Ovary (tissue), 7 donors: ENCODE measurements at regions not wholly inside any gene's neighbourhood (a gene's known extent, or its start where the extent isn't known, plus 50 kb on each side); places are given as distances from the start of the nearest gene placed in this dataset.

Source experiments
- DNase-seq, 5 donors: peaks; one replicate each; pipeline ENCODE4 v3.0.0-alpha.2; 2019 to 2020
- H3K27ac ChIP-seq, 2 donors: fragments of 200-600 bp; one replicate each; pipeline versions ENCODE4 v1.5.1 to v1.8.0; 2019 to 2022
- H3K27me3 ChIP-seq: fragments of 200-600 bp; one replicate; pipeline ENCODE4 v1.8.0; 2022
- H3K36me3 ChIP-seq: fragments of 200-600 bp; sonication (generic); one replicate; pipeline ENCODE4 v1.5.1; 2019
- H3K4me1 ChIP-seq: one replicate; pipeline ENCODE4 v1.8.1; 2013; ENCODE audit warnings: mild to moderate bottlenecking, moderate library complexity; ENCODE audit not compliant: insufficient read depth
- H3K4me3 ChIP-seq: fragments of 200-600 bp; sonication (generic); one replicate; pipeline ENCODE4 v1.5.1; 2017
- H3K9me3 ChIP-seq, 2 donors: fragments of 200-600 bp in 1 of 2; sonication (generic) in 1 of 2; one replicate each; pipeline versions ENCODE4 v1.5.1 to v1.8.1; 2013 to 2019; ENCODE audit warnings: mild to moderate bottlenecking in 1 of 2, moderate library complexity in 1 of 2
- EP300 ChIP-seq: sonication (generic); formaldehyde crosslinking; IDR thresholded peaks from one replicate; pipeline ENCODE4 v1.6.1; 2017; ENCODE audit warnings: antibody characterized with exemption
- POLR2A ChIP-seq: fragments of 450-650 bp; IDR thresholded peaks from one replicate; pipeline ENCODE4 v1.6.1; 2017; ENCODE audit warnings: antibody characterized with exemption, mild to moderate bottlenecking, moderate library complexity
- WGBS, 3 donors: extraction: QIAGEN DNeasy Blood & Tissue Kit in 1 of 3; methylation state at CpG; one replicate each; pipeline versions ENCODE4 v1.1.5 to v1.1.7; 2013 to 2017; 5-methylcytosine and 5-hydroxymethylcytosine counted together
- intact Hi-C, 4 donors: fragments of 100-400 bp; cut with DNase I; formaldehyde crosslinking; loops; one replicate each; pipeline versions ENCODE4 v1.11.0 to v1.15.1; 2022 to 2023
- TF ChIP-seq, protein P1 (sequence below), 3 donors: fragments of 450-650 bp in 2 of 3; fragments of 200-600 bp in 1 of 3; IDR thresholded peaks; one replicate each; pipeline versions ENCODE4 v1.5.1 to v1.8.0; 2016 to 2022; ENCODE audit warnings: antibody characterized with exemption in 3 of 3, mild to moderate bottlenecking in 1 of 3
- donor health status: DM: no; HTN: no; CAD: no; lungs with moderate emphysema.
- donor health status: DM: no; HTN: no; CAD: no.
- donor health status: Bipolar disorder and iron deficiency.
- donor health status: DM: no; HTN: no; CAD: no.
- donor health status: DM: yes; HTN: yes; CAD: no.

GRCh38 chr18:78416853-78417252, 562.8 kb upstream of the SALL3 start:
- intact Hi-C loops = no loop called here
- Histone ChIP-seq H3K27me3 (no peaks in the 10 kb centered on the region), H3K4me1 (no peaks in the 10 kb centered on the region), H3K9me3 (no peaks in the 10 kb centered on the region), H3K4me3 (no peak overlapping the region), H3K27ac (no peak overlapping the region), H3K36me3 (no peaks in the 10 kb centered on the region)
- no peak for DNase-seq
- TF ChIP-seq, protein P1, sequence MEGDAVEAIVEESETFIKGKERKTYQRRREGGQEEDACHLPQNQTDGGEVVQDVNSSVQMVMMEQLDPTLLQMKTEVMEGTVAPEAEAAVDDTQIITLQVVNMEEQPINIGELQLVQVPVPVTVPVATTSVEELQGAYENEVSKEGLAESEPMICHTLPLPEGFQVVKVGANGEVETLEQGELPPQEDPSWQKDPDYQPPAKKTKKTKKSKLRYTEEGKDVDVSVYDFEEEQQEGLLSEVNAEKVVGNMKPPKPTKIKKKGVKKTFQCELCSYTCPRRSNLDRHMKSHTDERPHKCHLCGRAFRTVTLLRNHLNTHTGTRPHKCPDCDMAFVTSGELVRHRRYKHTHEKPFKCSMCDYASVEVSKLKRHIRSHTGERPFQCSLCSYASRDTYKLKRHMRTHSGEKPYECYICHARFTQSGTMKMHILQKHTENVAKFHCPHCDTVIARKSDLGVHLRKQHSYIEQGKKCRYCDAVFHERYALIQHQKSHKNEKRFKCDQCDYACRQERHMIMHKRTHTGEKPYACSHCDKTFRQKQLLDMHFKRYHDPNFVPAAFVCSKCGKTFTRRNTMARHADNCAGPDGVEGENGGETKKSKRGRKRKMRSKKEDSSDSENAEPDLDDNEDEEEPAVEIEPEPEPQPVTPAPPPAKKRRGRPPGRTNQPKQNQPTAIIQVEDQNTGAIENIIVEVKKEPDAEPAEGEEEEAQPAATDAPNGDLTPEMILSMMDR (IDR thresholded peaks at IDR 0.05) = no peak
- TF ChIP-seq EP300 (no peak), POLR2A (no peak)
- WGBS, 3 donors = 93 to 98% (median 96%) methylated on average over 5 of the region's 5 CpGs

DNA sequence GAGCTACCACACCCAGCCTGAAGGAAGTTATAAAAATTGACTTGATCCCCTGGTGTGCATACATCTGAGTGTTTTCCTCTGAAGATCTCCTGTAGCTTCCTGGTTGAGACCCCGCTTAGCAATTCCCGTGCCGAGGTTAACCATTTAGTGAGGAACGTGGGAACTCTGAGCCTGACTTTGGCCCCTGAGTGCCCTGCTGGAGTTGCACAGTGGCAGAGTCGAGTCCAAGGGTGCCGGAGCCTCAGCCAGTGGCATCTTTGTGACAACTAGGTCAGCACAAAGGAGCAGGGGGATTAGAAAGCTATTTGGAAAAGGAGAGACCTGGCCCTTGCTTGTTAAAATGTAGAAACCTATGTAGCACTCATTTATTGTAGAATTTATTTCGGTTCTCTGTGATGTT, 561.2 kb upstream of the SALL3 start:
- Histone ChIP-seq H3K27ac (no peak overlapping the region), H3K9me3 (no peaks in the 10 kb centered on the region), H3K4me1 (no peaks in the 10 kb centered on the region), H3K36me3 (no peaks in the 10 kb centered on the region), H3K27me3 (no peaks in the 10 kb centered on the region), H3K4me3 (no peak overlapping the region)
- TF ChIP-seq, protein P1 (IDR thresholded peaks at IDR 0.05) = no peak
- TF ChIP-seq EP300 (no peak), POLR2A (no peak)
- intact Hi-C loops = no loop called here
- no peak for DNase-seq
- WGBS, 3 donors = 68 to 86% (median 71%) methylated on average over 7 of the region's 7 CpGs

- no peak overlapping the region for H3K27ac ChIP-seq
- H3K27me3 ChIP-seq = no peaks in the 10 kb centered on the region
- H3K4me1 ChIP-seq = no peaks in the 10 kb centered on the region
- intact Hi-C loops = no loop called here
- no peak for DNase-seq
- no peak overlapping the region for H3K4me3 ChIP-seq
- 42 to 72% (median 47%) methylated on average over 7 of the region's 7 CpGs for WGBS, 3 donors
- H3K36me3 ChIP-seq = no peaks in the 10 kb centered on the region
- no peak for TF ChIP-seq EP300
- no peaks in the 10 kb centered on the region for H3K9me3 ChIP-seq
These were observed 560.4 kb upstream of the SALL3 start for GRCh38 chr18:78419171-78419570.

DNA sequence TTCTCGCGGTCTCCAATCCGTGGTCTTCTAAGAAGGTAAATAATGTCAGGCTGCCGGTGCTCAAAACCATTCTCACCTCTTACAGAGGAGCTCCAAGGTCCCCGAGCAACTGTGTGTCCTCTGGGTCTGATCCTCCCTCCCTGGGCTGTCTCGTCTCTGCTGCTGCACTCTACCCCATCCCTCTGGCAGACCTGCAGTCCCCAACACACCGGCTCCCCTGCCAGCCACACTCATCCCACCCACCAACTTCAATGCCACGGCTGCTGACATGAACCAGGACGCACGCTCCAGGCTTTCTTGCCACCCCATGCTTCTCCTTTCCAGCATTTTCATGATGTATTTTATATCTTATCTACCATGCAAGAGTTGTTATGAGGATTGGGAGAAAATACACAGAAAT, 559.5 kb upstream of the SALL3 start:
- intact Hi-C loops = no loop called here
- Histone ChIP-seq H3K27ac (no peak overlapping the region), H3K36me3 (no peaks in the 10 kb centered on the region), H3K4me1 (no peaks in the 10 kb centered on the region), H3K9me3 (no peaks in the 10 kb centered on the region), H3K27me3 (no peaks in the 10 kb centered on the region), H3K4me3 (no peak overlapping the region)
- TF ChIP-seq, protein P1 (IDR thresholded peaks at IDR 0.05) = no peak
- TF ChIP-seq POLR2A = no peak
- TF ChIP-seq EP300 = no peak
- WGBS, 3 donors = 46 to 67% (median 49%) methylated on average over 10 of the region's 10 CpGs
- DNase-seq = no peak

DNA sequence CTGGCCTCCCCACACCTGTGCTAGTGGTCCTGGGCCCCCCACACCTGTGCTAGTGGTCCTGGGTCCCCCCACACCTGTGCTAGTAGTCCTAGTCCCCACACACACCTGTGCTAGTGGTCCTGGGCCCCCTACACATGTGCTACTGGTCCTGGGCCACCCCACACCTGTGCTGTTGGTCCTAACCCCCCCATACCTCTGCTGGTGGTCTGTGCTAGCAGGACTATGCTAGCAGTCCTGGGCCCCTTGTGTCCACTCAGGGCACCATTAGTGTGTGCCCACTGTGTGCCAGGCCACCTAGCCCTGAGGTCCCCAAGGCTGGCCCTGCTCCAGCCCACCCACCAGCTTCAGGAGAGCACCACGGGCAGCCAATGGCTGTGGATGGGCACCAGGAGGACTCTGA, 558.2 kb upstream of the SALL3 start:
- TF ChIP-seq, protein P1 (IDR thresholded peaks at IDR 0.05) = no peak
- TF ChIP-seq EP300 = no peak
- Histone ChIP-seq H3K9me3 (no peaks in the 10 kb centered on the region), H3K27me3 (no peaks in the 10 kb centered on the region), H3K27ac (no peak overlapping the region), H3K4me1 (no peaks in the 10 kb centered on the region), H3K36me3 (no peaks in the 10 kb centered on the region), H3K4me3 (no peak overlapping the region)
- no peak for DNase-seq
- intact Hi-C loops = no loop called here
- WGBS, 3 donors = 57 to 80% (median 69%) methylated on average over 1 of the region's 1 CpG
